ENCODE measurements at regions not wholly inside any gene's neighbourhood (a gene's known extent, or its start where the extent isn't known, plus 50 kb on each side); places are given as distances from the start of the nearest gene placed in this dataset.
A peak's percentile ranks its signal among the peaks of the same experiment; 100 is the strongest.

DNA sequence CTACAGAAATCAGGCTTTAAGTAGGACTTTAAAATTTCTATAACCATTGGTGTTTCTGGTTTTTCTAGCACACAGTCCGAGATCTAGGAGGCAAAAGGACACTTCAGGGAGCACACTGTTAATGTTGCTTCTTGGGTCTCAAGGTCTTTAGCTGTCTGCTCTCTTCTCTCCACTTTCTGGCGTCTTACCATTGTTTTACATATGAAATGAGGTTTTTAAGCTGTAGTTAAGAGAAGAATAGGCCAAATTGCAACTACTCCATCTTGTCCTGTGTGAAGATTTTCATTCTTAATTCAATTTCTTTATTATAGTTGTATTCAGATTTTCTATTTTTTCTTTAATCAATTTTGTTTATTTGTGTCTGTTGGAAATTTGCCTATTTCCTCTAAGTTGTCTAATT lies 151.4 kb downstream of the WNT7A start:
- Histone ChIP-seq H3K4me1 (ENCODE audit: control insufficient read depth in 1 of 2, insufficient read depth in 2 of 2, low read length in 2 of 2) (no peaks in the 10 kb centered on the region), H3K4me3 (ENCODE audit: low read depth, low read length) (no peak overlapping the region), H3K79me1 (ENCODE audit: low read length) (no peaks in the 10 kb centered on the region), H2AFZ (ENCODE audit: insufficient read depth, low read length, poor library complexity) (no peak overlapping the region), H4K91ac (ENCODE audit: low read depth, low read length) (no peak overlapping the region), H3K79me2 (ENCODE audit: control insufficient read depth, insufficient read depth, low read length, poor library complexity) (no peaks in the 10 kb centered on the region), H4K12ac (ENCODE audit: low read depth, low read length) (no peak overlapping the region), H3K9me3 (ENCODE audit: insufficient read depth, low read depth, low read length) (no peaks in the 10 kb centered on the region), H2BK12ac (ENCODE audit: low read length) (no peak overlapping the region), H2BK5ac (ENCODE audit: low read depth, low read length, poor library complexity) (no peak overlapping the region), H3K14ac (ENCODE audit: low read length) (no peak overlapping the region), H3K27ac (ENCODE audit: low read depth, low read length) (no peak overlapping the region), H3K4me2 (ENCODE audit: low read length) (no peak overlapping the region), H3K27me3 (ENCODE audit: insufficient read depth, low read length) (no peaks in the 10 kb centered on the region), H4K8ac (ENCODE audit: low read depth, low read length) (no peak overlapping the region), H3K4ac (ENCODE audit: low read depth, low read length) (no peak overlapping the region), H3K36me3 (ENCODE audit: control insufficient read depth in 1 of 2, insufficient read depth in 2 of 2, low read length in 2 of 2) (no peaks in the 10 kb centered on the region), H3K23ac (ENCODE audit: low read length) (no peak overlapping the region), H3K18ac (ENCODE audit: low read length) (no peak overlapping the region), H2BK120ac (ENCODE audit: insufficient read depth, low read length, poor library complexity) (no peak overlapping the region), H3K9ac (ENCODE audit: low read length) (no peak overlapping the region), H2AK5ac (ENCODE audit: low read length) (no peak overlapping the region)
- no peak for DNase-seq
- no CpG with 5 or more reads among the region's 2 CpGs for WGBS (ENCODE audit: extremely low coverage, insufficient coverage, insufficient read length)

DNA sequence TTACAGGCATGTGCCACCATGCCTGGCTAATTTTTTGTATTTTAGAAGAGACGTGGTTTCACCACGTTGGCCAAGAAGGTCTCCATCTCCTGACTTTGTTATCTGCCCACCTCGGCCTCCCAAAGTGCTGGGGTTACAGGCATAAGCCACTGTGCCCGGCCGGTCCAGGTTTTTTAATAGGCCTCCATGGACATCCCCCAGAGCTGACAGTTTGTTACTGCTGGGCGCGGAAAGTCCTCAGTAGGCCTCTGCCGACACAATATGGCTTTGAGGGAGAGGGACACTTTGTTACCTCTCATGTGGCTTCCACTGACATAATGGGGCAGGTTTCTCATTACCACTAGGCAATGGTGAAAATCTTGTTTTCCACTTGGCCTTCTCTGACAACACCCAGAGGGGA lies 152.0 kb downstream of the WNT7A start:
- H3K4me2 ChIP-seq (ENCODE audit: low read length) = no peak overlapping the region
- no peak overlapping the region for H3K18ac ChIP-seq (ENCODE audit: low read length)
- H3K27ac ChIP-seq (ENCODE audit: low read depth, low read length) = no peak overlapping the region
- H4K8ac ChIP-seq (ENCODE audit: low read depth, low read length) = no peak overlapping the region
- H3K79me1 ChIP-seq (ENCODE audit: low read length) = no peaks in the 10 kb centered on the region
- H3K79me2 ChIP-seq (ENCODE audit: control insufficient read depth, insufficient read depth, low read length, poor library complexity) = no peaks in the 10 kb centered on the region
- H3K4me3 ChIP-seq (ENCODE audit: low read depth, low read length) = no peak overlapping the region
- no peak overlapping the region for H3K9ac ChIP-seq (ENCODE audit: low read length)
- no peak overlapping the region for H2BK5ac ChIP-seq (ENCODE audit: low read depth, low read length, poor library complexity)
- H4K91ac ChIP-seq (ENCODE audit: low read depth, low read length) = no peak overlapping the region
- no peaks in the 10 kb centered on the region for H3K9me3 ChIP-seq (ENCODE audit: insufficient read depth, low read depth, low read length)
- H3K23ac ChIP-seq (ENCODE audit: low read length) = no peak overlapping the region
- H2BK120ac ChIP-seq (ENCODE audit: insufficient read depth, low read length, poor library complexity) = no peak overlapping the region
- no peak overlapping the region for H3K4ac ChIP-seq (ENCODE audit: low read depth, low read length)
- H3K14ac ChIP-seq (ENCODE audit: low read length) = no peak overlapping the region
- no peak overlapping the region for H4K12ac ChIP-seq (ENCODE audit: low read depth, low read length)
- DNase-seq = no peak
- H3K4me1 ChIP-seq (ENCODE audit: control insufficient read depth in 1 of 2, insufficient read depth in 2 of 2, low read length in 2 of 2) = no peaks in the 10 kb centered on the region
- H2AFZ ChIP-seq (ENCODE audit: insufficient read depth, low read length, poor library complexity) = no peak overlapping the region
- WGBS (ENCODE audit: extremely low coverage, insufficient coverage, insufficient read length) = no CpG with 5 or more reads among the region's 8 CpGs
- H2AK5ac ChIP-seq (ENCODE audit: low read length) = no peak overlapping the region
- H3K36me3 ChIP-seq (ENCODE audit: control insufficient read depth in 1 of 2, insufficient read depth in 2 of 2, low read length in 2 of 2) = no peaks in the 10 kb centered on the region
- no peak overlapping the region for H2BK12ac ChIP-seq (ENCODE audit: low read length)
- no peaks in the 10 kb centered on the region for H3K27me3 ChIP-seq (ENCODE audit: insufficient read depth, low read length)

DNA sequence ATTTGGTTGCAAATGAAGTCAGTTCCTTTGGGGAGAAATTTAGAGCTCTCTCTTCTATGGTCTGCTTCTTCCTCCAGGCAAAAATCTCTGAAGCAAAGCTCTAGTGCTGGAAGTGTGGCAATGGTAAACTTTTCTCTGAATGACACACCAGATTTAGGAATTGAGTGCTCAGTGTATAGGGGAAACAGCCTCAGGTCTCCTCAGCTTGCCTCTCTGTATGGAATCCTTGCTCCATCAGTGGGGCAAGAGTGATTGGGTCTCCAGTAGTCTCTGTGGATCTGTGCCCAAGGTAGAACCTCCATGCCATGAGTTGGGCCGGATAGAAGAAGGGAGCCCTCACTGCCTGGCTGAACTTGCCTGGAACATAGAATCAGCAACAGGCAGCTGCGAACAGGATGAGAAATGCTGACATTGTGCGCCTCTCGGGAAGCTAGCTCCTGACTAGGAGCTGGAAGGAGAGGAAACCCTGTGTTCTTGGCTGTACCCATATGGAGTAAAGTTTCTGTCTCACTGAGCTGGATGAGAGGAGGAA lies 156.1 kb downstream of the WNT7A start:
- no peak overlapping the region for H2BK12ac ChIP-seq (ENCODE audit: low read length)
- peak; percentile 94 to 95 for DNase-seq
- WGBS (ENCODE audit: extremely low coverage, insufficient coverage, insufficient read length) = no CpG with 5 or more reads among the region's 4 CpGs
- no peak overlapping the region for H4K91ac ChIP-seq (ENCODE audit: low read depth, low read length)
- H3K4me1 ChIP-seq (ENCODE audit: control insufficient read depth in 1 of 2, insufficient read depth in 2 of 2, low read length in 2 of 2) = no peaks in the 10 kb centered on the region
- no peaks in the 10 kb centered on the region for H3K27me3 ChIP-seq (ENCODE audit: insufficient read depth, low read length)
- no peak overlapping the region for H2AK5ac ChIP-seq (ENCODE audit: low read length)
- no peak overlapping the region for H3K23ac ChIP-seq (ENCODE audit: low read length)
- H2BK5ac ChIP-seq (ENCODE audit: low read depth, low read length, poor library complexity) = no peak overlapping the region
- no peak overlapping the region for H3K4me2 ChIP-seq (ENCODE audit: low read length)
- no peak overlapping the region for H3K14ac ChIP-seq (ENCODE audit: low read length)
- H4K12ac ChIP-seq (ENCODE audit: low read depth, low read length) = no peak overlapping the region
- H3K4ac ChIP-seq (ENCODE audit: low read depth, low read length) = no peak overlapping the region
- no peak overlapping the region for H3K18ac ChIP-seq (ENCODE audit: low read length)
- no peaks in the 10 kb centered on the region for H3K79me1 ChIP-seq (ENCODE audit: low read length)
- H2AFZ ChIP-seq (ENCODE audit: insufficient read depth, low read length, poor library complexity) = no peak overlapping the region
- no peak overlapping the region for H3K4me3 ChIP-seq (ENCODE audit: low read depth, low read length)
- H3K79me2 ChIP-seq (ENCODE audit: control insufficient read depth, insufficient read depth, low read length, poor library complexity) = no peaks in the 10 kb centered on the region
- no peaks in the 10 kb centered on the region for H3K9me3 ChIP-seq (ENCODE audit: insufficient read depth, low read depth, low read length)
- no peak overlapping the region for H3K9ac ChIP-seq (ENCODE audit: low read length)
- no peaks in the 10 kb centered on the region for H3K36me3 ChIP-seq (ENCODE audit: control insufficient read depth in 1 of 2, insufficient read depth in 2 of 2, low read length in 2 of 2)
- H2BK120ac ChIP-seq (ENCODE audit: insufficient read depth, low read length, poor library complexity) = no peak overlapping the region
- H4K8ac ChIP-seq (ENCODE audit: low read depth, low read length) = no peak overlapping the region
- no peak overlapping the region for H3K27ac ChIP-seq (ENCODE audit: low read depth, low read length)

DNA sequence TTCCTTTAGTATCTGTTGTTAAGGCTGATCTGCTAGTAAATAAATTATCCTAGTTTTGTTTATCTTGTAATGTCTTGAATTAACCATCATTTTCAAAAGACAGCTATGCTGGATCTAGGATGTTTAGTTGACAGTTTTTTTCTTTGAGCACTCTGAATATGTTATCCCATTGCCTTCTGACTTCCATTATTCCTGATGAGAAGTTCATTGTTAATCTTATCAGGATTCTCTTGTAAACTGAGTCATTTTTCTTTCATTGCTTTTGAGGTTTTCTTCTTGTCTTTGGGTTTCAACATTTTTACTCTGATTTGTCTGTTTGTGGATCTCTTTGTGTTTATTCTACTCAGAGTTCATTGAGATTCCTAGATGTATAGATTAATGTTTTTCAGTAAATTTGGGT lies 157.7 kb downstream of the WNT7A start:
- no peak overlapping the region for H2BK12ac ChIP-seq (ENCODE audit: low read length)
- no peak overlapping the region for H4K8ac ChIP-seq (ENCODE audit: low read depth, low read length)
- H3K18ac ChIP-seq (ENCODE audit: low read length) = no peak overlapping the region
- DNase-seq = no peak
- no peak overlapping the region for H2AFZ ChIP-seq (ENCODE audit: insufficient read depth, low read length, poor library complexity)
- H3K4me3 ChIP-seq (ENCODE audit: low read depth, low read length) = no peak overlapping the region
- no peaks in the 10 kb centered on the region for H3K9me3 ChIP-seq (ENCODE audit: insufficient read depth, low read depth, low read length)
- H3K27me3 ChIP-seq (ENCODE audit: insufficient read depth, low read length) = no peaks in the 10 kb centered on the region
- no peak overlapping the region for H3K9ac ChIP-seq (ENCODE audit: low read length)
- no peak overlapping the region for H3K23ac ChIP-seq (ENCODE audit: low read length)
- no peak overlapping the region for H4K12ac ChIP-seq (ENCODE audit: low read depth, low read length)
- no peaks in the 10 kb centered on the region for H3K79me2 ChIP-seq (ENCODE audit: control insufficient read depth, insufficient read depth, low read length, poor library complexity)
- no peak overlapping the region for H2BK5ac ChIP-seq (ENCODE audit: low read depth, low read length, poor library complexity)
- no peaks in the 10 kb centered on the region for H3K36me3 ChIP-seq (ENCODE audit: control insufficient read depth in 1 of 2, insufficient read depth in 2 of 2, low read length in 2 of 2)
- no peak overlapping the region for H4K91ac ChIP-seq (ENCODE audit: low read depth, low read length)
- no peak overlapping the region for H3K27ac ChIP-seq (ENCODE audit: low read depth, low read length)
- H3K4ac ChIP-seq (ENCODE audit: low read depth, low read length) = no peak overlapping the region
- H3K4me2 ChIP-seq (ENCODE audit: low read length) = no peak overlapping the region
- H2BK120ac ChIP-seq (ENCODE audit: insufficient read depth, low read length, poor library complexity) = no peak overlapping the region
- no peak overlapping the region for H3K14ac ChIP-seq (ENCODE audit: low read length)
- no peaks in the 10 kb centered on the region for H3K4me1 ChIP-seq (ENCODE audit: control insufficient read depth in 1 of 2, insufficient read depth in 2 of 2, low read length in 2 of 2)
- H3K79me1 ChIP-seq (ENCODE audit: low read length) = no peaks in the 10 kb centered on the region
- no peak overlapping the region for H2AK5ac ChIP-seq (ENCODE audit: low read length)
